HepG2 (cell line): ENCODE measurements at regions not wholly inside any gene's neighbourhood (a gene's known extent, or its start where the extent isn't known, plus 50 kb on each side); places are given as distances from the start of the nearest gene placed in this dataset.

ENCODE experiments used
- BCLAF1 ChIP-seq: fragments of 450-650 bp; IDR thresholded peaks from 2 replicates; pipeline ENCODE4 v1.6.1; 2017; ENCODE audit warnings: mild to moderate bottlenecking
- CEBPZ ChIP-seq: IDR thresholded peaks from 2 replicates; pipeline ENCODE4 v1.6.1; 2012; ENCODE audit warnings: low read length, improper control_type of control experiment
- GABPA ChIP-seq, 2 experiments: IDR thresholded peaks; 2 replicates each; pipeline ENCODE4 v1.6.1; 2011 to 2016; ENCODE audit warnings: low read depth in 2 of 2, low read length in 1 of 2, missing biosample characterization in 1 of 2, missing genetic modification characterization in 1 of 2
- IRF9 ChIP-seq: sonication (generic); formaldehyde crosslinking; IDR thresholded peaks from 2 replicates; pipeline ENCODE4 v1.8.0; 2022; ENCODE audit warnings: missing genetic modification reagents, mild to moderate bottlenecking, borderline replicate concordance
- RAD51 ChIP-seq: fragments of 450-650 bp; IDR thresholded peaks from 2 replicates; pipeline ENCODE4 v1.6.1; 2016; ENCODE audit warnings: borderline replicate concordance
- SOX6 ChIP-seq, 2 experiments: fragments of 450-650 bp in 1 of 2; sonication (generic) in 1 of 2; formaldehyde crosslinking in 1 of 2; IDR thresholded peaks; 2 replicates each; pipeline versions ENCODE4 v1.4.0 to v1.6.1; 2017 to 2020; ENCODE audit warnings: antibody characterized with exemption in 1 of 2, mild to moderate bottlenecking in 1 of 2, missing genetic modification reagents in 1 of 2
- SP4 ChIP-seq: sonication (generic); formaldehyde crosslinking; IDR thresholded peaks from 2 replicates; pipeline ENCODE4 v1.8.1; 2023; ENCODE audit warnings: mild to moderate bottlenecking, missing genetic modification reagents
- TBL1XR1 ChIP-seq: fragments of 150-350 bp; IDR thresholded peaks from 2 replicates; pipeline ENCODE4 v1.6.1; 2014; ENCODE audit warnings: borderline replicate concordance, low read length; ENCODE audit not compliant: partially characterized antibody
- TGIF2 ChIP-seq: IDR thresholded peaks from 2 replicates; pipeline ENCODE4 v1.6.1; 2016; ENCODE audit warnings: control low read depth, missing compliant biosample characterization
- ZNF354B ChIP-seq: sonication (generic); formaldehyde crosslinking; IDR thresholded peaks from 2 replicates; pipeline ENCODE4 v1.8.0; 2022; ENCODE audit warnings: mild to moderate bottlenecking, missing genetic modification reagents
- ZNF589 ChIP-seq: sonication (generic); formaldehyde crosslinking; conservative IDR thresholded peaks from 2 replicates; pipeline ENCODE4 v1.8.0; 2022; ENCODE audit warnings: mild to moderate bottlenecking, moderate library complexity, missing genetic modification reagents
- TF ChIP-seq, protein P1 (sequence below): sonication (generic); formaldehyde crosslinking; IDR thresholded peaks from 2 replicates; pipeline ENCODE4 v1.4.0; 2020; ENCODE audit warnings: mild to moderate bottlenecking, missing genetic modification reagents

GRCh38 chr2:189306525-189306924, 127.0 kb upstream of the COL5A2 start:
- no peak for TF ChIP-seq ZNF354B
- TF ChIP-seq GABPA (IDR thresholded peaks at IDR 0.05; ENCODE audit: low read depth, low read length): no peak
- TF ChIP-seq GABPA (CRISPR knock-in tag; IDR thresholded peaks at IDR 0.05; ENCODE audit: low read depth): no peak
- TF ChIP-seq TGIF2 (CRISPR knock-in tag): no peak
- TF ChIP-seq BCLAF1: no peak
- TF ChIP-seq, protein P1, sequence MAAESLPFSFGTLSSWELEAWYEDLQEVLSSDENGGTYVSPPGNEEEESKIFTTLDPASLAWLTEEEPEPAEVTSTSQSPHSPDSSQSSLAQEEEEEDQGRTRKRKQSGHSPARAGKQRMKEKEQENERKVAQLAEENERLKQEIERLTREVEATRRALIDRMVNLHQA (CRISPR knock-in tag): no peak
- TF ChIP-seq SP4 (CRISPR knock-in tag): no peak
- no peak for TF ChIP-seq RAD51
- no peak for TF ChIP-seq TBL1XR1
- no peak for TF ChIP-seq CEBPZ
- TF ChIP-seq SOX6 (IDR thresholded peaks at IDR 0.05): no peak
- no peak for TF ChIP-seq SOX6 (CRISPR knock-in tag; IDR thresholded peaks at IDR 0.05)
- no peak for TF ChIP-seq IRF9
- TF ChIP-seq ZNF589 (CRISPR knock-in tag): no peak
